Stimulated activated CD8-positive, alpha-beta memory T cell treated with anti-CD3 and anti-CD28 coated beads, Interleukin-12 subunit alpha, Interleukin-12 subunit beta, amount 100 ng/mL, for 4 hours (primary cell): ENCODE measurements at regions not wholly inside any gene's neighbourhood (a gene's known extent, or its start where the extent isn't known, plus 50 kb on each side); places are given as distances from the start of the nearest gene placed in this dataset.

ENCODE experiments used
- DNase-seq: peaks from one replicate; pipeline ENCODE4 v3.0.0-alpha.2; 2020; ENCODE audit warnings: low read depth

DNA sequence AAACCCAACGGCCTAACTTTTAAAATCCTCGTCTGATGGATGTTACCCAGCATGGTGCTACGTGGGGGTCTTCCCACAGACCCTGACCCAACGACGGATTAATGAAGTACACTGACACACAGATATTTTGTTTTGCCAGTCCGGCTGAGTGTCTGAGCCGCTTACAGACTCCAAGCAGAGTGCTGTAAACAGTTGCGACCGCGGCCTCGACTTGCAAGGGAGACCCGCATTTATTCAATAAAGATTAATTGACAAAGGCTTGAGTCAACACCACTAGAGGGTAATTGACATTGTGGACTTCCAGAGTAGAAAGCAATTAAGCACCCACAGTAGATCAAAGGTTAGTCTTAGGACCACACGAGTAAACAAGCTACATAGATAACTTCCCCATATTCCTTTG is 1042.4 kb downstream of the AACS start:
- no peak for DNase-seq

DNA sequence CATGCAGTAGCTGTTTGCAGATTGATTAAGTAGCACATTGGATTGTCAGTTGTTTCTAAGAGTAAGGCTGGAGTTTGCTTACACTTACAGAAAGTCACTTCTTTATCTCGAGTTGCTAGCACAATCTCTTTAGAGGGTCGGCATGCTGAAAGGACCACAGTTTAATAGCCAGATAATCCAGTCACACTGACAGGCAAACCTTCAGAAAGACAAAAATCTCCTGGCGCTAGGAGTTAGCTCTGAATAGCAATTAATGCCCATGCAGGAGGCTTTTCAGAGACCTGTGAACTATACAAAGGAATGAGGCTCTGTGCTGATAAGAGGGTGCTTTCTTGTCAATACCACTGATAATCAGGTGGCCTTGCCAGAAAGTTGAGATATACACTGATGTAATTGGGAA is 1043.0 kb downstream of the AACS start:
- DNase-seq, result no peak

DNA sequence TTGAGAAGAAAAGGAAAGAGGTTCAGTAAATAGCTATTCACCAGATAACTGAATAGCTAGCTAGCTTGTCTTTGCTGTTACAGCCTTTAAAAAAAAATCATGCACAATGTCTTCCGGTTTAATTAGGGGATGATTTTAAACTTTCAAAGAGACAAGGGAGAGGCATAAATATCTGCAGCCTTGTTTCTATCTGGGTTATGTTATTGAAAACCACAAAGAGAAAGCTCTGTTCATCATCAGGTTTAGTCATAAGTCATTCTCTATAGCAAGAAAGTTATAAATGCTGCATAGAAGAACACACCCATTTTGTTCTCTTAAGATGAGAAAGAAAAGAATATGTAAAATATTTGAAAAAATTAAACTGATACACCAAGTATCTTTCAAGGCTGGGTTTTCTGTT is 1046.9 kb downstream of the AACS start:
- no peak for DNase-seq

GRCh38 chr12:126112849-126113248 is 1047.6 kb downstream of the AACS start:
- no peak for DNase-seq

- no peak for DNase-seq
Observed at GRCh38 chr12:126114441-126114840, 1049.2 kb downstream of the AACS start.

DNA sequence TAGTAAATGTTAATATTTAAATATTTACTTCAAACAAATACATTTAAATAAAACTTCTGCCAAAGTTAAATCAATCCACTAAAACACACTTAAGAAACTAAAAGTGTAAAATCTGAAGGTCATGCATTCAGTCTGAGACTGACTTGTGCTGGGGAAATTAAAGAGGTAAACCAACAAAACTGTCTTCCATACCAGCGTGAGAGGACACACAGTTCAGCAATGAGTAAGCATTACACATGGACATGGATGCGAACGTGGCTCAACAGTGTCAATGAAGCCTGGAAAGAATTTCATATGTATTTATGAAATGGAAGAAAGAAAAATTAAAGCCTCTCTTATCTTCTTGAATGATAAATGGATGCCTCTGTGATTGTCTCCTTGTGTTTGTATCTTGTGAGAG is 1052.3 kb downstream of the AACS start:
- no peak for DNase-seq

- no peak for DNase-seq
Observed at GRCh38 chr12:126139355-126139754, 1074.1 kb downstream of the AACS start.

DNA sequence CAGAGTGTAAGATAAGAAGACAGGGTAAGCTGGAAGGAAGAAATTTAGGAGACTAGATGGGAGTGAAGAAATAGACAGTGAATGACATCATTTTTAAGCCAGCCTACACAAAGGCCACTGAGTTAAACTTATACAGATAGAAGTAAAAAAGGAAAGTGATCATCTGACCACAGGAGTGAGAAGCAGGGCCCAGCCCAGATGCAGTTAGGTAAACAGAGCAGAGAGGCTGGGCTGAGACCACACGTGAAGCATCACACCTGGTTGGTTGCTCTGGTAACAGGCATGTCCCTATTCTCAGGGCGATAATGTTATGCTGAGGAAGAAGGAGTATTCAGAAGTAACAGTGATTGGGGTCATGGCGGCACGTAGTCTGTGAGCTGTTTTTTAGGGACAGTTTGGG is 1079.4 kb downstream of the AACS start:
- no peak for DNase-seq

DNA sequence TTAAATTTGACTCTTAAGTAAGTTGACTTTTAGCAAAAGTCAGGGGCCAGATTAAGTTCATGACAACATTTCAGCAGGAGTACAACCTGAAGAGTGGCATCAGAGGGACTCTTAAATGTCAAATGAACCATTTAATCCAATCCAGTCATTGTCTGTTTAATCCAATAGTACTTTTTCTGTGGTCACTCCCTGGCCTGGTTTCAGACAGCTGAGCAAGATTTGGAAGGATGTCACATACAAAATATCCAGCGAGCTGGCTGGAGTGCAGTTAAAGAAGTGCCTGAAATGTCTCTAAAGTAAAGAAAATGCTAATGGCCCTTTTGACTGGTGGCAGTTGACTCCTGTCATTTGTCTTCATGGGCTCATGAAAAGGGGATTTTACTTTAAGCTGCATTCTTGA is 1082.1 kb downstream of the AACS start:
- DNase-seq, result no peak

DNA sequence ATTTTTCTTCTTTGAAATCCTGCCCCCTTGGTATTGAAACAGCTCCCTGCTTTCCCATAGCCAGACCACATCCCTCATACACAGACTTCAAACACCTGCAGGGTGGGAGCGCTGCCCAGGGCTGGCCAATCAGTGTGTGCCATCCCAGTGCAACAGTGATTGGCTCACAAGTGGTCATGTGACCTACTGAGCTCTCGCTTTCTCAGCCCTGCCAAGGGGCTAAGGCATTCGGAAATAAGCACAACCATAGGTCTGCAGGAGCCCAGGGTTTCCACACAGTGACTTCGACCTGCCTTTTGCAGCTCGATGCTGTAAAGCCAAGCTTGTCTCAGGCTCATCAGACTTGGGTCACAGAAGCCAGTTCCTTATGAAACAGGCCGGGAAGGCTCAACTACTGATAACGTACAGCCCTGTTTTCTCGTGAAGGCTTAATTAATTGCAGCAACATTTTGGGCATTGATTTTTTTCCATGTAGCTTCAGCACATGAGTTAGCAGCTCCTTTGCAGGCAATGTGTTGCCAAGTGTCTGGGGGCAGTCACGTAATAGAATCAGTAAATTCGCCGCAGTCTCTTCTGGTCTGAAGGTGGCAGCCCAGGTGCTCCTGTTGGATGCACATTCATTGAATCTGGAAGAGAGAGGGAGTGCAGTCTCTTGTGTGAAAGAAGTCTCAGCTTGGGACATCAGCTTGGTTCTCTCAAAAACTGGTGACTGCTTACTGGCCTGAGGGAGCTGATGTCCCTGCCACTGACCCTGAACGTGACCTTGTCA is 1091.8 kb downstream of the AACS start:
- DNase-seq, result no peak

DNA sequence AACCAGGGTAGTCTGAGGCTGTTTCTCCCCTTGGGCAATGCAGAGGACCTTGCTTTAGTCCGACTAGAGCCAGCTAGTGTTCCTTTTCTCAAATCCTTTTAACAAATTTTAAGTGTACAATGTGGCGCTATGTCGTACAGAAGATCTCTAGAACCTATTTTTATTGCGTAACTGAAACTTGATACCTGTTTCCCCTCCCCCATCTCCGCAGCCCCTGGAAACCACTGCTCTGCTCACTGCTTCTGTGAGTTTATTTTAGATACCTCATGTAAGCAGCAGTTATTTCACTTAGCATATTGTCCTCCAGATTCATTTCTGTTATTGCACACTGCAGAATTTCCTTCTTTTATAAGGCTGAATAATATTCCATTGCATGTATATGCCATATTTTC is 1092.3 kb downstream of the AACS start:
- no peak for DNase-seq

- DNase-seq, result no peak
Observed at GRCh38 chr12:126159139-126159538, 1093.9 kb downstream of the AACS start.

- no peak for DNase-seq
Observed at GRCh38 chr12:126160912-126161311, 1095.7 kb downstream of the AACS start.

GRCh38 chr12:126163984-126164383 is 1098.7 kb downstream of the AACS start:
- DNase-seq, result no peak

GRCh38 chr12:126171937-126172559 is 1106.8 kb downstream of the AACS start:
- DNase-seq, result no peak

DNA sequence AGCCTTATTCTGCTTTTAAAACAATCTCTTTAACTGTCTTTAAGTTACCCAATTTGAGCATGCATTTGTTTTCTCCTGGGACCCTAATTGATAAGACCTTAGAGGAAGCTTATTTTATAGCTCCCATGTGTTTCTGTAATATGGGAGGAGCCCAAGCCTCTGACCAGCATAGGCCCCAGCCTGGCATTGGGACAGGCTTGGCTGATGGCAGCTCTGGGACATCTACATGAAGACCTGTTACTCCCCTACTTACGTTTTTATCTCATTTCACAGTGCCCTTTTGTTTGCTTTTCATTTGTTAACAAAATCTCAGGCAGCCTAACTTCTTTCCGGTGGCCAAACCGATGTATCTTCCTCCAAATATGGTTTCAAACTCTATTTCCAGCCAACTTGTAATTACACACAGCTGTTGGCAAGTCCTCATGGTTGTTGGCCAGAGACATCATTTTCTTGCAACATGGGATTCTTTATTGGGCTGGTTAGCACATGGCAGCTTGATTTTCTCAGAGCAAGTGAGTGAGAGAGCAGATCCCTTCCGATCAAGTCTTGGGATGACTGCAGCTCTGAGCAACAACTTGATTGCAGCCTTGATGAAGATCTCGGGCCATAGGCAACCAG is 1117.5 kb downstream of the AACS start:
- no peak for DNase-seq

DNA sequence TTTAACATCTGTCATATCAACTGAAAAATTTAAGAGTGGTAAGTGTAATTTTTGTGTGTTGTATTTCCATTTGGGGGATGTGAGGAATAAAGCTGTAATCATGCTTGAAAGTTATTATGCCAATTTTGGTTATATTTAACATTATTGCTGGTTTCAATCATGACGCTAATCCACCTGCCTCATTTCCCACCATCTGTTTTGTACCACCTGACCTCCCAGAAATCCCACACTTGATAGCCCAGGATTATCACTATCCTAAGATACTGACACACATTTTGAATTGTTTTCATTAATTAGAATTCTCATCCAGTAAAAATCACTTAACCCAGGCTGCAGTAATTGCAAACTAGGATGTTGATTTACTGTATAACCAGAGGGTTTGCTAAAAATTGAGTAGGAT is 1119.8 kb downstream of the AACS start:
- DNase-seq, result no peak

DNA sequence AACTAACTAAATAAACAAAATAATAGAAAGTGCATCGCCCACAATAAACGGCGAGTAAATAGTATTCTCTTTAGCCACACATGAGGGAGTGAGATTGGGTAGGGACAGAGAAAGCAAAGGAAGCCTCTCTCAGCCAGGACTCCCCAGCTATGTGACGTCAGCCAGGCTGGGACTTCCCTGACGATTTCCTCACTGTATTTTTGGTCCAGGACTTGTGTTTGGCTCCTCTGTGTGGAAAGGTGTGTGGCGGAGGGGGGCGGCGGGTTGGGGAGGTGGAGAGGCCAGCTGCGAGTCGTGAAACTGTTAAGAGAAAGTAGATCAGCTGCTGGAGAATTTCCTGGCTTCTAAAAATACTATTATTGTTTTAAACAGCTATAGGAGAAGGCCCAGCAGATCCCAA is 1124.6 kb downstream of the AACS start:
- DNase-seq, result no peak

GRCh38 chr12:126191031-126191891 is 1126.0 kb downstream of the AACS start:
- no peak for DNase-seq

DNA sequence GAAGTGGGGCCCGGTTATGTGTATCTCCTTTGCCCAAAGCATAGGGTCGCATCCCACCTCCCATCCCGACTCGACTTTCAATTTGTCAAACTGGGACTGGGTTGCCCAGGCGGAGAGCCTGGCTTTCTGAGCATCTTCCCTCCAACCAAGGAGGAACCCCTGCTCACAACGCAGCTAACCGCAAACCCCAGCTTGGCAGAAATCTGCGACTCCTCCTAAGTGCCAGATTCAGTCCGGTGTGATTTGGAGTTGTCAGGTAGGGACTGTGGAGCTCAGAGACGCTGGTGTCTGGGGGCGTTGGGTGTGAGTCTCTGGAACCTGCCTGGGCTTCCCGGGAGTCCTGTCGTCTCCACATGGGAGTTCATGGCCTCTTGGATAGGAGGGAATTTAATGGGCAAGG is 1126.7 kb downstream of the AACS start:
- DNase-seq, result no peak

DNA sequence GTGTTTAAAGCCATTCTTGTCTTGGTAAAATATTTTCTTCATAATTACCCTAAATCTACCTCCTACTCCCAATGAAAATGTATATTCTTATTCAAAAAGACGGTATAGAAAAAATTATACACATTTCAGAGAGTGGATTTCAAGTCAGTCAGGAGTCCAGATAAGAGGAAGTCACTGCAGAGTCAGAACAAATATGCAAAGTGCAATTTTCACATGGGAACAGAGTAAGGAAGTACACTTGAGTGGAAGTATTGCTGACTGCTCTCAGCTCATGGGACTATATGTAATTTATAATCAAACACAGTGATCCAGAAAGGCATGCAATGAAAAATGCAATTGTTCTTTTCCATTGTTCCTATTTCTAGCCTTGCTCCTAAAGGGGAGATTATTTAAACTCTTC is 1128.0 kb downstream of the AACS start:
- no peak for DNase-seq

DNA sequence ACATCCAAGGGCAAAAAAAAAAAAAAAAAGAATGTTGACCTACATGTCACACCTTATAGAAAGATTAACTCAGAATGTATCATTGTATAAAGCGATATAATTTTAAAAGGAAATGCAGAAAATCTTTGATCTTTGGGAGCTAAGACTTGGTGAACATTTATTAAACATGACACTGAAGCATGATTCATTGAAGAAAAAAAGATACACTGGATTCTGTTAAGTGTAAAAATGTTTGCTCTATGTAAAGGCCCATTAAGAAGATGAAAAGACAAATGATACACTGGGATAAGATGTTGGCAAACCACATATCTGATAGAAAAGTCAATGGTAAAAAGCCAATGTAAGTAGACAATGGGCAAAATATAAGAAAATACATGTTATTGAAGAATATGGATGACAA is 1131.0 kb downstream of the AACS start:
- DNase-seq, result no peak

- no peak for DNase-seq
Observed at GRCh38 chr12:126198516-126198915, 1133.3 kb downstream of the AACS start.
